HFFc6 (cell line): ENCODE measurements at regions not wholly inside any gene's neighbourhood (a gene's known extent, or its start where the extent isn't known, plus 50 kb on each side); places are given as distances from the start of the nearest gene placed in this dataset.
"Not testable (repeated sequence)": the region's sequence is repeated elsewhere in the genome, so short reads cannot be mapped to it uniquely, and the experiment has no call there.

ENCODE experiments used
- DNase-seq: peaks from one replicate; pipeline ENCODE4 v3.0.0-alpha.2; 2018
- H3K27ac Mint-ChIP-seq: 2 replicates; pipeline ENCODE4 v1.8.0; 2020; ENCODE audit warnings: mild to moderate bottlenecking, mixed read lengths
- H3K27me3 Mint-ChIP-seq: 2 replicates; pipeline ENCODE4 v1.8.0; 2021; ENCODE audit warnings: mild to moderate bottlenecking, moderate library complexity, mixed read lengths; ENCODE audit not compliant: insufficient read depth
- H3K36me3 Mint-ChIP-seq: 2 replicates; pipeline ENCODE4 v1.8.0; 2021; ENCODE audit warnings: low read depth, mixed read lengths
- H3K4me1 Mint-ChIP-seq: 2 replicates; pipeline ENCODE4 v1.8.0; 2020; ENCODE audit warnings: low read depth, mixed read lengths
- H3K4me3 Mint-ChIP-seq: 2 replicates; pipeline ENCODE4 v1.8.0; 2020; ENCODE audit warnings: mild to moderate bottlenecking, moderate library complexity, mixed read lengths
- H3K9me3 Mint-ChIP-seq: 2 replicates; pipeline ENCODE4 v1.8.0; 2020; ENCODE audit warnings: mild to moderate bottlenecking, mixed read lengths
- TF ChIP-seq, protein P1 (sequence below): fragments of 200-600 bp; sonication (generic); IDR thresholded peaks from 2 replicates; pipeline ENCODE4 v1.5.0; 2021; ENCODE audit warnings: antibody characterized with exemption, mild to moderate bottlenecking

DNA sequence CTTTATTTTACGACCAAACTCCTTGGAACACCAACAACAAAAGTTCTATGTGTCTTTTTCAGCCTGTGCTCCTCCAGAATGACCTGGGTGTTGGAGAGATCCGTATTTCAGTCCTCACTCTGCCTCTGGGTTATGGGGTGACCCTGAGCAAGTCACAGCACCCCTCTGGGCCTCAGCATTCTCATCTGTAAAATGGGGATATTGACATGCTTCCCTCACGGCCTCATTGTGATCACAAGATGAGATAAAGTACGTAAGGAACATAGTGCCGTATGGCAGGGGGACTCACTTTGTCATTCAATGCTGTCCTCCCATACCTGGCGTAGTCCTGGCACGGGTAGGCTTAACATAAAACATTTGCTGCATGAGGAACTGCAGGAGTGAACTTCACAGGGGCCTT, 123.0 kb upstream of the HAND1 start:
- no peak overlapping the region for H3K27ac Mint-ChIP-seq
- H3K4me3 Mint-ChIP-seq: no peak overlapping the region
- TF ChIP-seq, protein P1, sequence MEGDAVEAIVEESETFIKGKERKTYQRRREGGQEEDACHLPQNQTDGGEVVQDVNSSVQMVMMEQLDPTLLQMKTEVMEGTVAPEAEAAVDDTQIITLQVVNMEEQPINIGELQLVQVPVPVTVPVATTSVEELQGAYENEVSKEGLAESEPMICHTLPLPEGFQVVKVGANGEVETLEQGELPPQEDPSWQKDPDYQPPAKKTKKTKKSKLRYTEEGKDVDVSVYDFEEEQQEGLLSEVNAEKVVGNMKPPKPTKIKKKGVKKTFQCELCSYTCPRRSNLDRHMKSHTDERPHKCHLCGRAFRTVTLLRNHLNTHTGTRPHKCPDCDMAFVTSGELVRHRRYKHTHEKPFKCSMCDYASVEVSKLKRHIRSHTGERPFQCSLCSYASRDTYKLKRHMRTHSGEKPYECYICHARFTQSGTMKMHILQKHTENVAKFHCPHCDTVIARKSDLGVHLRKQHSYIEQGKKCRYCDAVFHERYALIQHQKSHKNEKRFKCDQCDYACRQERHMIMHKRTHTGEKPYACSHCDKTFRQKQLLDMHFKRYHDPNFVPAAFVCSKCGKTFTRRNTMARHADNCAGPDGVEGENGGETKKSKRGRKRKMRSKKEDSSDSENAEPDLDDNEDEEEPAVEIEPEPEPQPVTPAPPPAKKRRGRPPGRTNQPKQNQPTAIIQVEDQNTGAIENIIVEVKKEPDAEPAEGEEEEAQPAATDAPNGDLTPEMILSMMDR: no peak
- peaks cover 9% of the 10 kb centered on the region for H3K4me1 Mint-ChIP-seq
- DNase-seq: no peak
- H3K27me3 Mint-ChIP-seq: peaks cover 16% of the 10 kb centered on the region
- H3K36me3 Mint-ChIP-seq: no peaks in the 10 kb centered on the region
- no peaks in the 10 kb centered on the region for H3K9me3 Mint-ChIP-seq

DNA sequence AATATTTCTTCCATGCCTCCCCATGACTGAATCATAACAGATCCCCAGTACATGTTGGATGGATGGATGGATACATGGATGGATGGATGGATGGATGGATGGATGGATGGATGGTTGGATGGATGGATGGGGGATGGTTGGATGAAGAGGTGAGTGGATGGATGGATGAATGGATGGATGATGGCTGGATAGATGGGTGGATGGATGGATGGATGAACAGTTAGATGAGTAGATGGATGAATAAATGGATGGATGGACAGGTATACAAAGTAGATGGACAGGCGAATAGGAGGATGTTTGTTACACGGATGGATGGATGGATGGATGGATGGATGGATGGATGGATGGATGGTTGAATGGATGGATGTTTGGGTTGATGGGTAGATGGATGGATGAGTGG, 120.0 kb upstream of the HAND1 start:
- Mint-ChIP-seq H3K27me3 (peaks cover 14% of the 10 kb centered on the region), H3K4me3 (no peak overlapping the region), H3K27ac (no peak overlapping the region), H3K4me1 (no peaks in the 10 kb centered on the region), H3K9me3 (no peaks in the 10 kb centered on the region), H3K36me3 (no peaks in the 10 kb centered on the region)
- TF ChIP-seq, protein P1: no peak
- DNase-seq: no peak

DNA sequence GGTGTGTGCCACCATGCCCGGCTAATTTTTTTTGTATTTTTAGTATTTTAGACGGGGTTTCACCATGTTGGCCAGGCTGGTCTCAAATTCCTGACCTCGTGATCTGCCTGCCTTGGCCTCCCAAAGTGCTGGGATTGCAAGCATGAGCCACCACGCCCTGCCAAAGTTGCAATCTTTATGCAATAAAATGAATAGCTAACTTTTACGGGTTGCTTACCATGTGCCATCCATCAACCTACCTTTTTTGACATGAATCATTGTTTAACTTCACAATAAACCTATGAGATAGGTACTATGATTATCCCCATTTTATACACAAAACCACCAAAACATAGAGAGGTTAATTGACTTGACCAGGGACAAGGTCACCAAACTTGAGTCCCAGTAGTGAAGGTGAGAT, 118.8 kb upstream of the HAND1 start:
- not testable (repeated sequence) for H3K4me3 Mint-ChIP-seq, H3K4me1 Mint-ChIP-seq, H3K36me3 Mint-ChIP-seq, H3K27ac Mint-ChIP-seq, H3K9me3 Mint-ChIP-seq, DNase-seq
- H3K27me3 Mint-ChIP-seq: peaks cover 15% of the 10 kb centered on the region

DNA sequence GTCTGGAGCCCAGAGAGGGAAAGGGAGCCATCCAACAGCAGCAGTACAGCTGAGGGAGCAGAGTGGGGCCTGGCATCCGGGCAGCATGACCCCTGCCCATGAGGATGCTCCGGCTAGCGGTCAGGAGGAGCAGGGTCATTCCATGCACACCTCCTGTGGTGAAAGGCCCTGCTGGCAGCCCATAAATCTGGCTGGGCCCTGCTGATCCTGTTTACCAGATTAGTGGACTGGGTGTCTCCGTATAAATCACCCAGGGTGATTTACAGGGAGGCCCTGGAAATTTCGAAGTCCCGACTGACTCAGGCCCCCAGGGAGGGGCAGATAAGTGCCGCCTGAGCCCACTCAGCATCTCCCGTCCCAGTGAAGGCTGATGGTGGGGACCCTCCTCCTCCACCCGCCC, 117.6 kb upstream of the HAND1 start:
- H3K27ac Mint-ChIP-seq: no peak overlapping the region
- peaks cover 13% of the 10 kb centered on the region for H3K27me3 Mint-ChIP-seq
- H3K36me3 Mint-ChIP-seq: no peaks in the 10 kb centered on the region
- DNase-seq: no peak
- no peak overlapping the region for H3K4me3 Mint-ChIP-seq
- H3K4me1 Mint-ChIP-seq: no peaks in the 10 kb centered on the region
- TF ChIP-seq, protein P1: no peak
- H3K9me3 Mint-ChIP-seq: no peaks in the 10 kb centered on the region

DNA sequence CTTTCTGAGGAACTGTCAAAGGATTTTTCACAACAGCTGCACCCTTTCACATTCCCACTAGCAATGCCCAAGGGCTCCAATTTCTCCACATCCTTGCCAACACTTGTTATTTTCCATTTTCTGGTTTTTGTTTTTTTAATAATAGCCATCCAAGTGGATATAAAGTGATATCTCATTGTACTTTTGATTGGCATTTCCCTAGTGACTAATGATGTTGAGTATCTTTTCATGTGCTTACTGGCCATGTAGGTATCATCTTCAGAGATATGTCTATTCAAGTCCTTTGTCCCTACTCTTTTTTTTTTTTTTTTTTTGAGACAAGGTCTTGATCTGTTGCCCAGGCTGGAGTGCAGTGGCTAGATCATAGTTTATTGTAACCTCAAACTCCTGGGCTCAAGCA, 115.8 kb upstream of the HAND1 start:
- Mint-ChIP-seq H3K4me1 (no peaks in the 10 kb centered on the region), H3K36me3 (no peaks in the 10 kb centered on the region), H3K27me3 (peaks cover 19% of the 10 kb centered on the region), H3K9me3 (no peaks in the 10 kb centered on the region), H3K27ac (no peak overlapping the region), H3K4me3 (no peak overlapping the region)
- no peak for DNase-seq
- TF ChIP-seq, protein P1: no peak

DNA sequence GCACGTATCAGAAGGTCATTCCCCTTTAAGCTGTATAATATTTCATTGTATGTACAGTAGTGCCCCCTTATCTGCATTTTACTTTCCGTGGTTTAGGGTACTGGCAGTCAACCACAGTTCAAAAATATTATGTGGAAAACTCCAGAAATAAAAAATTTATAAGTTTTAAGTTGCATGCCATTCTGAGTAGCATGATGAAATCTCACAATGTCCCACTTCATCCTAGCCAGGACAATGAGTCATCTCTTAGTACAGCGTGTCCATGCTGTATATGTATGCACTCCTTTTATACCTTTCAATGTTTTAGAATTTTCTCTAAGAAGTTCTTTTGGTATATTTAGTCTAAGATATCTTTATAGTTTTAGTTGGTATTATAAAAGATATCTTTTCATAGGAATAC, 115.0 kb upstream of the HAND1 start:
- Mint-ChIP-seq H3K9me3 (no peaks in the 10 kb centered on the region), H3K27ac (no peak overlapping the region), H3K27me3 (peaks cover 26% of the 10 kb centered on the region), H3K36me3 (no peaks in the 10 kb centered on the region), H3K4me1 (no peaks in the 10 kb centered on the region), H3K4me3 (no peak overlapping the region)
- peak; percentile 39 for DNase-seq
- TF ChIP-seq, protein P1: no peak
